Hepatic stellate cell (primary cell): ENCODE measurements at regions not wholly inside any gene's neighbourhood (a gene's known extent, or its start where the extent isn't known, plus 50 kb on each side); places are given as distances from the start of the nearest gene placed in this dataset.
"Not testable (repeated sequence)": the region's sequence is repeated elsewhere in the genome, so short reads cannot be mapped to it uniquely, and the experiment has no call there.

Source experiments
- DNase-seq: peaks from one replicate; pipeline ENCODE4 v3.0.0; 2011; ENCODE audit warnings: low spot score

DNA sequence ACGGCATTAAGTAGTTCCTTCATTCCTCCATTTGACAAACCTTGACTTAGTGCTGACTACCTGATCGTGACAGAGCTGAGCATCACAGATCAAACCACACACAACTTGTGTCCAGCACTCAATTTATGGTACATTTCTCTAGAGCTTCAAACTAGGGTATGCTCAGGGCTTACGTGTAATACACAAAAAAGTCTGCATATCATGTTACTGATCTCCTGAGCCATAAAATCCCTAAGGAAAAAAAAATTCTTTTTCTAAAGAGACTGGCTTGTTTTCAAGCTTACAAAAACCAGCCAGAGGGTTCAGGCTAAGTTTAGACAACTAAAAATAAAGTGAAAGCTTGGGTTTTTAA, 88.0 kb upstream of the ALKAL2 start:
- DNase-seq = no peak

DNA sequence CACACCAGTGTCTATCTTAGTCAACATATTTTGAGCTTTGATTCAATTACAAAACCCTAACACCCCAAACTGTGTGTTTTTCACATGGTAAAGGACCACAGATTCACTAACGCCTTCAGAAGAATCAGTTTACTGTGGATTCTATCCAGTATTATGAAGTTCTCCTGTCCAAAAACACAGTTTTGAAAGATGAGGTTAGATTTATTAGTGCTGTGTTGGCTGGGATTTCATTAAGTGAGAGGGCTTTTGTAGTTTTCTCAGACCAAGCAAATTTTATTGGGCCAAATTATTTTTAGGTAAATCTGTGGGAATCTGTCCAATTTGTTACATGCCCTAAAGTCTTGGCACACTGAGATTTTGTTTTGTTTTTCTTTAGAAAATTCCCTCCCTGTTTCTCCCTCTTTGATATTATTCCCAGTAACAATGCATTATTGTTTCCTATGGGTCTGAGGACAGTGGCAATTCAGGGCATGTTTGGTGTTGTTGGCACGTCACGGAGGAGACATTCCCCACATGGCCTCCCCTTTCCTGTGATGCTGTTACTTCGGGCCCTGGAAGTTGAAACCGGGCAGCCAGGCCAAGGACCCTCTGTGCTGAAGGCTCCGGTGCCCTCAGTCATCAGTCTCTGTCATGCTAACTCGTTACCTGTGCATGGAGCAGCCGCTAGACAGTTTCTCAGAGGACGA, 87.5 kb upstream of the ALKAL2 start:
- DNase-seq = no peak

GRCh38 chr2:368386-368785, 80.5 kb upstream of the ALKAL2 start:
- DNase-seq = no peak

- no peak for DNase-seq
These were observed 79.4 kb upstream of the ALKAL2 start for GRCh38 chr2:367246-367645.

GRCh38 chr2:366706-367105, 78.8 kb upstream of the ALKAL2 start:
- no peak for DNase-seq

GRCh38 chr2:365367-366275, 77.7 kb upstream of the ALKAL2 start:
- DNase-seq = no peak

- no peak for DNase-seq
These were observed 76.1 kb upstream of the ALKAL2 start for GRCh38 chr2:363824-364470.

GRCh38 chr2:362924-363323, 75.0 kb upstream of the ALKAL2 start:
- DNase-seq = no peak

DNA sequence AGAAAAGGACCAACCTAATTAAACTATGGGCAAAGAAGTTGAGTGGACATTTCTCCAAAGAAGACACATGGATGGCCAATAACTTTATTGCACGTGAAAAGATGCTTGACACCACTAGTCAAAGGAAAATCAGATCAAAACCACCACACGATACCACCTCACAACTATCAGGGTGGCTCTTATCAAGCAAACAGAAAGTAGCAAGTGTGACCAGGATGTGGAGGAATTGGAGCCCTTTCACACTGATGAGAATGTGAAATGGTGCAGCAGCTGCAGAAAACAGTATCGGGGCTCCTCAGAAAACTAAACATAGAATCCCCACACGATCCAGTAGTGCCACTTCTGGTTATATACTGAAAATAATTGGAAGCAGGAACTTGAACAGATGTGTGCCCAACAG, 72.2 kb upstream of the ALKAL2 start:
- no peak for DNase-seq

DNA sequence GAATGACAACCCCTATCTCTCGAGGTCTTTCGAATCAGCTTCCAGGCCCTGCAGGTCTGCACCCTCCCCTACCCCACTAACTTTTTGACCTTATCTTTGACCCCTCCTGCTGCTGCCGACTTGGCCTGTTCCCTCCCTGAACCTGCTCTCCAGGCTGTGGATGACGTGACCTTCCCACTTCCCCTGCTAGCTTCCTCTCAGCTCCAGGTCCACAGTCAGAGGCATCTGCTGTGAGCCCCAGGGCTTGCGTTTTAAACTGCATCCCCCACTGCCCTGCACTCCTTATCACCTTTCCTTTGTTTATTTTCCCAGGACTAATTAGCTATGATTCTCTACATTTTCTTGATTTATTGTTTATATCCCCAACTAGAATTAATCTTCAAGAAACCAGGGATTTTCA, 71.2 kb upstream of the ALKAL2 start:
- DNase-seq = no peak

GRCh38 chr2:357811-358210, 69.9 kb upstream of the ALKAL2 start:
- no peak for DNase-seq

DNA sequence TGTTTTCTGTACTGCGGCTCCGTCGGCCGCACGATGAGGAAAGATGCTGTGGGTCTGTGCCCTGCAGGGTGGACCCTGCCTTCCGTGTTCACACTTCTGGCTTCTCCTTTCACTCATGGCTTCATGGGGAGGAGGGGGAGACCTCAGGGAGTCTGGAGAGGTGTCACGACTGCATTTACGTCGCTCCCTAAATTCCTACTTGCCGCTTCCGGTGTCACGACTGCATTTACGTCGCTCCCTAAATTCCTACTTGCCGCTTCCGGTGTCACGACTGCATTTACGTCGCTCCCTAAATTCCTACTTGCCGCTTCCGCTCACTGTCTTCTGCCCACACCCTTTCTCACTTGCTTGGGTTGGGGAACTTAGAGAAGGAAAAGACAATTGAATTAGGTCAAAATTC, 68.4 kb upstream of the ALKAL2 start:
- DNase-seq = not testable (repeated sequence)

DNA sequence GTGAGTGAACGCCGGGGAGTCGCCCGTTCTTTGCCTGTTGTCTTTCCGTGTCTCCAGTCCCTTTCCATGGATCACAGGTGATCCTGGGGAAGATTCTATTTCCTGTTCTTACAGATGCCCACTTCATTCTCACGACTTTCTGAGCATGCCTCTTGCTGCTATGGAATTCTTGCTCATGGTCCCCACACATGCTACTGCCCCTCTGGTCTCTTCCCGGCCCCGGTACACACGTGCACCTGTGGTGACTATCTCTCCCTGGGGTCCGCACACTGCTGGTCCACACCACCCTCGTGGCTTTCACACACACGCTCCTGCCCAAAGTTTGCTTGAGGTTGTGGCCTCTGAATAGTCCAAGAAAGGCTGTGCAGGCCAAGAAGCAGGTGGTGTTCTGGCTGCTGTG, 67.9 kb upstream of the ALKAL2 start:
- no peak for DNase-seq

DNA sequence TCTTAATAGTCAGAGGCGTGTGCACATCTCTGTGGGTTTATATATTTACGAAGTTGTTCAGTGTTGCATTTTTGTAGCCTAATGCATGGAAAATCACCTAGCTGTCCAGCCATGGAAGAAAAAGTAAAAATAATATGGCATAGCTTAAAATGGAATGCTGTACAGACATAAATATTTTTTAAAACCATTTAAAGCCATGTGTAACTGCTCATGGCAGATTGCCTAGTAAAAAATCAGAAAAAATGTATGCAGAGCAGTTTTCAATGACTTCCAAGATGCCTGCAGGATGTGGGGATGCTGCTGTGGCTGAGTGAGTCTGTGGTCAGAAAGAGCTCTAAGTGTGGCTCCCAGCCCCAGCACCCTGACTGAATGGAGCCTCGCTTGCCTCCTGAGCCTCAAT, 64.8 kb upstream of the ALKAL2 start:
- DNase-seq = no peak

DNA sequence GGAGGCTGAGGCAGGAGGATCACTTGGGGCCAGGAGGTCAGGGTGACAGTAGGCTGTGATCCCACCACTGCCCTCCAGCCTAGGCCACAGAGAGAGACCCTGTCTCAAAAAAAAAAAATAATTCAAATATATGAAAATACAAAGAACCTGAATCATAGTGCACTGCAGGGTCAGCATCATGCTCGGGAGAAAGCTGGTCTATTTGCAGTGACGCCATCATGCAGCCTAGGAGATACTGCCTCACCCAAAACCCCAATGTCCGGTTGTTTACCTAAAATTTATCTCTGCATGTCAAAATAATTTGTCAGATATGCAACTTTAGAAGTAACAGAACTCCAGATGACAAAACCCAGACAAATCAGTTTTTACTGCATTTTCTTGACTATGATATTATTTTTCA, 61.5 kb upstream of the ALKAL2 start:
- DNase-seq = no peak

DNA sequence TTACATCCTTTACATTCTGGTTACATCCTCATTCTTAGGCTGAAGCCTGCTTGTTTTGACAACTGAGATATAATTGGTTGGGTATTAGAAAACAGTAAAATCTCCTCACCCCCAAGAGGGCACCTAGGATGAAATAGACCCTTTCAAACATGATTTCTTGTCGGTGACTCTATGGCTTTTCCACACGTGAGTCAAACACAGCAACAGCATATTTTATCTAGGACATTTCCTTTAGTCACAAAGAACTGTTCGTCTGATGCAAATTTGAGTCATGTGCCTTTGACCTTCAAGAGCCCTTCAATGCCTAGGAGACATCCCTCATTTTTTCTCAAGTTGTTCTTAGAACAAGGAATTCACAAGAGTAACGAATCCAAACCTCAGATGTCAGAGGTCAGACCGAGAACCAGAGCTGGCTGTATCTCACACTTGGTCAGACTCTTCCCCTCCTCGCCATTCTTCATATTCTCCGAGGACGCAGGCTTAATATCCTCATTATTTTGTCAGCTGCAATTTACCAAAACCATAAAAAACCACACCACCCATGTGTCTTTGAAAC, 60.5 kb upstream of the ALKAL2 start:
- no peak for DNase-seq

DNA sequence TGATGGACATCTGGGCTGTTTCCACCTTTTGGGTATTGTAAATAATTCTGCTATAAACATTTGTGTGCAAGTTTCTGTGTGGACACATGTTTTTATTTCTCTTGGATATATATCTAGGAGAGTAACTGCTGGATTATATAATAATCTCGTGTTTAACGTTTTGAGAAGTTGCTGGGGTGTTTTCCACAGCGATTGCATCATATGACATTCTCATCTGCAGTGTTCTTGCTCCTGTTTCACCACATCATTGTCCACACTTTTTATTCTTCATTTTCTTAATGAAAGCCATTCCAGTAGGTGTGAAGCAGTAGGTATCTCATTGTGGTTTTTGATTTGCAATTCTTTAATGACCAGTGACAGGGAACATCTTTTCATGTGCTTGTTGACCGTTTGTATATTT, 56.9 kb upstream of the ALKAL2 start:
- no peak for DNase-seq

DNA sequence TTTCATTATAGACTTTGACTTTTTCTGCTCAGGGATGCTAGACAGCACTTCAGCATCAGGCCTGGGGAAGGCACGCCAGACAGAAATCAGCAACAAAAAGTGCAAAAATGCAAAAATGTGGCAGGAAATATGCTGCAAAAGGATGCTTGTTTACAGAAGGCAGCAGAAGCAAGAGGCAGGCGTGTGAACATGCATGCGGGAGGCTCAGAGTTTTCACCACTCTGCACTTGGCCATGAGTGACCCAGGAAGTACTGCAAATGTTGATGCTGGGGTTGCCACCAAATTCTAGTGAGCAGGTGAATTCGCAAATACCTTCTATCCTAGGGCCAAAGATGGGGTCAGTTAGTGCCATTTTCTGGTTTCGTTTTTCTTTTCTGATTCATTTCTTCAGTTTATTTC, 55.5 kb upstream of the ALKAL2 start:
- DNase-seq = no peak

- DNase-seq = no peak
These were observed 54.0 kb upstream of the ALKAL2 start for GRCh38 chr2:341912-342311.

GRCh38 chr2:341017-341542, 53.2 kb upstream of the ALKAL2 start:
- no peak for DNase-seq
